ENCODE measurements at regions not wholly inside any gene's neighbourhood (a gene's known extent, or its start where the extent isn't known, plus 50 kb on each side); places are given as distances from the start of the nearest gene placed in this dataset.

DNA sequence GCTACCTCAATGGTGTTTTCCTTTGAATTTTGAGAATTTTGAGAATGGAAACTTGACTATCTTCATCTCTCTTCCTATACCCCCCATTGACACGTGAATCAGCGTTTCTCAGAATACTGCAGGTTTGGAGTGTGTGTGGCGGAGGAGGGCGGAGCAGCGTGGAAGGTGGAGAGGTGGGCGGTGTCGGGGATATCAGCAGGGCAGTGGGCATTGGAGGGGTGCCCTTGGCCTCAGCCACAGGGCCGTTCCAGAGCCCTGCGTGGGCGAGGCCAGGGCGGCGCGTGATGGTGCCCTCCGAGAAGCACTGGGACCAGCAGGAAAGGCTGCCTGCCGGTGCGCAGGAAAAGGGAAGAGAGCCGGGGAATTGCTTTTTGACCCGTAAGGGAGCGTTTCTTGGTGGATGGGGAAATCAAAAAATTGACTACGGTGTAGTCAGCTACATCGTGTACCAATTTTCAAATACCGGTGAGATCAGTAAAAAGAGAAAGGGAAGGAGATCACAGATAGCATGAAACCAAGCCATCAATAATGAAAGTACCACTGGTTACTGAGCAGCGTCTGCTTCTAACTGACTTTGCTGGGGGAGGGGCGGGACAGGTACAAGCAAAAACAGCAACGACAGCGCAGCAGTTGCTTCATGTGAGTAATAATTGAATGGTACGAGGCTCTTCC, 82.7 kb upstream of the DUSP22 start:
- no peak for DNase-seq (ENCODE audit: low spot score)

DNA sequence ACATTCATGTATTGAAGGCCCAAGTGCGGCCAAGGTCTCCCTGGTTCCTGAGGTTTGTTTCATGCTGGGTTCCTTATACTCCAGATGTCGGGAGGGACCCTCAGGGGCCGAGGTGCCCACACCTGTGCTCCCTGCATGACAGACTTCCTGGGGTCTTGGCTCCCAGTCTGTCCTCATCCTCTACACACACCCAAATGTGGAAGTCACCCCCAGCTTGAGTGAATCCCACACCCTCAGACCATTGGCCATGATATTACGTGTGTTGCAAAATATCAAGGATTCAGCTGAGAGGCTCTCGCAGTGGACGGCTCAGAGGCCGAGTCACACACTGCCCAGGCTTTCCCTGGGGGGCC, 82.2 kb upstream of the DUSP22 start:
- no peak for DNase-seq (ENCODE audit: low spot score)

DNA sequence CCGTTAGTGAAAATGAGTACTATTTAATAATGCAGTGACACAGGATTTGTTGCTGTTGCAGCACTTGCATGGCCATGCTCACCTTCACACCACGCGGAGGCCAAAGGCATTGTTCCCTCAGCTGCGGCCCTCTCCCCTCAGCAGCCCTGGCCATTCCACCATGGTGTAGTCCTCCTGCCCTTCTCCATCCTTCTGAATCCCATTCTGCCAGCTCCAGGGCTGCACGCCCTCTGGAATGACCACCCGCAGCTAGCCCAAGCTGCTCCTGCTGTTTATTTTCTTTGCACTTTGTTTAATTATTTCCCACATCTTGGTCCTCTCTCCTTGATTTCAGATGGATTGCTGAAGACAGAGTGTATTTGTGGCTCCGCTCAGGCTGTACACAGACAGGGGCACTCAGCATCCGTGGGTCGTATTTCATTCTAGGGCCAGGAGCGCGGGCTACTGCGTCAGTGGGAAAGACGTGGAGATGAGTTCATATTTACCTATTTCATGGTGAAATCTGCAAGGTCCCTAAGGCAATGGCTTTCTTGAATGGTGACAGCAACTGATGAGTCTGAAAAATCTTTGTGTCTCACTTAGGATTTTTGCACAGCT, 81.4 kb upstream of the DUSP22 start:
- DNase-seq (ENCODE audit: low spot score) = no peak

DNA sequence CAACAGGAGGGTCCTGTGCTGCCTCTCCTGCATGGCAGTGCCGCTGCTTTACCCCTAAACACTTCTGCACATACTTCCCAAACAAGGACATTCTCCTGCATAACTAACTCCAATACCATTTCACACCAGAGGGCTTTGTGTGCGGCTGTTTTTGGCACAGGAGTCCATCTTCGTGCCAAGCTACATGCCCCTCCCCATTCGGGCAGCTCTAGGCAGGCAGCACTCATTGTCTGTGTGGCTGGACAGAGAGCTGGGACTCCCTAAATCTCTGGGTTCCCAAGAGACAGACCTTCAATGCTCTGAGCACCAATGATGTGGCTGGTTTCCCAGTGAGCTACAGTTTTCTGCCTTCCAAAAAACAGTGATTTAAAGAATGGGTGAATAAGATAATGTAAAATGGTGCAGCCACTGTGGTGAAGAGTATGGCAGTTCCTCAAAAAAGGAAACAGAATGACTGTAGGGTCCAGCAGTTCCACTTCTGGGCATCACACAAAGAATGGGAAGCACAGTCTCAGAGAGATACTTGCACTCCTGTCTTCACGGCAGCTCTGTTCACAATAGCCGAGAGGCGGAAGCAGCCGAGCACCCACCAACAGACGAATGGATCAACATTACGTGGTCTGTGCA, 80.3 kb upstream of the DUSP22 start:
- no peak for DNase-seq (ENCODE audit: low spot score)

DNA sequence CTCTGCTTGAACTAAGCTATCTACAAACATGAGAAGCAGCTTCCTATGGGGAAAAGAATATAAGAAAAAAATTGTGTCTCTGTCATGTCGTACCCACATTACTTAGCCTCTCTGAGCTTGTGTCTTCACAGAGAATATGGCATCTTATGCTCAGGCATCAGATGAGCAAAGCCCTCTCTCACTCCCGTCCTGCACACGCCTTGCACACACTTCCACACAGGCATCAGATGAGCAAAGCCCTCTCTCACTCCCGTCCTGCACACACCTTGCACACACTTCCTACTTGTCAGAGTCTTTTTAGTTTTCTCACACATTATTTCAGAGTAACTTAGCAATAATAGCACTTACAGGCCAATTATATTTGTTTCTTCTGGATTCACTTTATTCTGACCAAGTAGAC, 79.0 kb upstream of the DUSP22 start:
- no peak for DNase-seq (ENCODE audit: low spot score)

DNA sequence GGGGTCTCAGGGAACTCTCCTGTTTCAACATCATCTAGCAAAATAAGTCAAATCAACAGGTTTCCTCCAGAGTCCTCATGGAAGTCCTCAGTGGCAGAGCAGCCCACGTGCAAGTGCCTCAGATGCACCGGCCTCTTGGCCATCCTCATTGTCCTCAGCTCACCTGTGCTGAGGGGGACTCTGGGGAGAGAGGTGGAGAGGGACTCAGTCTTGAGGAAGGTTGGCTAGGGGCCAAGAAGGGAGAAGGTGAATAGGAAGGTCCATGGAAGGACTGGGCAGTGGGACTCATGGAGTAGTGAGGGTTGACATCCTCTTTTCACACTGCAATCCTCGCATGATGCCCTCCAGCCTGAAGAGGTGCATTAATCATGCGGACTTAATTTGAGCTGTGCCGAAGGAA, 77.9 kb upstream of the DUSP22 start:
- no peak for DNase-seq (ENCODE audit: low spot score)

DNA sequence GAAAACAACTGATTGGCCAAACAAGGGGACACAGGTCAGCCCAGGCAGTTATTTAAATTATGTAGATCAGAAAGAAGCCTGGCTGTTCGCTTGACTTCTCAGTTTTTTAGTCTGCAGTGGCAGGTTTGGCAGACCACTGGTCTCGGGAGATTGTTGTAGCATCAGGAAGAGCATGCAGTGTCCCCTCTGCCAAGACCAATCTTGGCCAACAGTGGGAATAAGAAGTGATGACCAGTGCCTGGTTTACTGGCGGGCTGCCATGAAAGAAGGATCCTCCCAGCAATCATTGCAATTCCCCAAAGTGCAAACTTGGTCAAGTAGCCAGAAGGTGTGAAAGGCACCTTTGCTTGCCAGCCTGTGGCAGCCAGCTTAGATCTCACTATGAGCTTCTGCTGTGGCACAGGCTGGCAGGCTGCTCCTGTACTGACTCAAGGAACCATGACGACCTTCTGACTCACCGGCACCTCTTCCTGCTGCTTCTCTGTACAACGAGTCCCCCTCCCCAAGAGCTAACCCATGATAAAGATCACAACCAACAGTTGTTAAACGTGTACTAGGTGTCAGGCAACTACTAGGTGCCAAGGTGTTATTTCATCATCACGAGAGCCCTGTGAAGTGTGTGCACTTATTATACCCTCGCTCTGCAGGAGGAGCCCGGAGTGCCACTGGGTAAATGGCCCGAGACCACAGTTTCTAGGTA, 76.8 kb upstream of the DUSP22 start:
- DNase-seq (ENCODE audit: low spot score) = no peak

DNA sequence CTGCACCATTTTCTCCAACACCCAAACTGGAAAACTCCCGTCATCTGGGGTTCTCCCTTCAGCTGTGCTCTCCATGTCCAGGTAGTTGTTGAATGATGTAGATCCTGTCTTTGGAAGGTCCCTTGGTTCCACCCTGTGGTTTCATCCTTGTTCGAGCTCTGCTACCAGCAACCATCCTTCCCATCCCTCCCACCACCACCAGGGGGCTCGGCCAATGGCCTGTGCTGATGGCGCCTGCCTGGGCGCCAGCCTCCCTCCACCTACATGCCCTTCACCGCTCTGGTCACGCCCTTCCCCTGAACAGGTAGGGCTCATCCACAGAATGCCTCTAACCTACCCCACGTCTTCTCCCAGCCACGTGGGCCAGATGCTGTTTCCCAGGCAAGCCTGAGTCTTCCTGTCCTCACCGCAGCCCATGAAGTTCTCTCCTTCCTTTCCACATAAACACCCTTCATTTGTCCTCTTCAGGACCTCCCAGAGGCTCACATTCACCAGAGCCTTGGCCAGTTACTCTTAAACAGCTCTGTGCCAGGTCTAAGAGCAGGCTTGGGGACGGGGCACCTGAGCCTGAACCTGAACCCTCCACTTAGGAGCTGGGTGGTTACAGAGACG, 75.1 kb upstream of the DUSP22 start:
- no peak for DNase-seq (ENCODE audit: low spot score)

DNA sequence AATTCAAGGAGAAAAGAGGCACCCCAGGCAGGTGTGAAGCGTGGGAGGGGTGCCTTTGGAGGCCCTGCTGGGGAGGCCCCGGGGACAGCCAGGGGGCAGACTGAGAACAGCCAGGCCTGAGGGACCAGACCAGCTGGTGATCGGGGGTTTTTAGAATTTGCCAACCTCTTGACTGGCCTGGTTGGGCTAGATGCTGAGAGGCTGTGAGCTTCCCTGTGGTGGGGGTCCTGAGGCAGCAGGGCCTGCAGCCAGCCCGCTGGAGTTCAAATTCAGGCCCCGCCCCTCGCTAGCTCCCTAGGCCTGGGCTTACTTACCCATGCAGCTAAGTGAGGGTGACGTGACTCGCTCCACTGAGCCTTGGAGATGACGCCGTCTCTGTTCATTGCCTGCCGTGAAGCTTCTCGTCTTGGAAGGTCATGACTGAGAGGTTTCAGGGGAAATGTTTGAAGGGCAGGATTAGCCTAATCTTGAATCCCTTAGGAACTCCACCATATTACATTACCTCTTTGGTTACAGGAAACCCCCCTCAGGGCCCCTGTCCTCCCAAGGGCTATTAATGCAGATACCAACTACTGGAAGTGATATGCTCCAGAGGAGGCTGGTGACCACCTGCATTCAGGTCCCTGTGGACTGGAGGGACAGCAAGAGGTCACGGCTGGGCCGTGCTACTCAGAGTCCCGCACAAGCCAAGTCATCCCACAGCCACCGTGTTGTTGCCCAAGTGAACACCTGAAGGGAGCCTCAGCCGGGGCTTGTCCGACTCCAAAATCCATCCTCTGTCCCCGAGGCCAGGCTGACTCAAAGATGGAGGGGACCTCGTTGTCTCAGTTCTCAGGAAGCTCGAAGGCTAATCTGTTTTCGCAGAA, 73.9 kb upstream of the DUSP22 start:
- DNase-seq (ENCODE audit: low spot score) = no peak

DNA sequence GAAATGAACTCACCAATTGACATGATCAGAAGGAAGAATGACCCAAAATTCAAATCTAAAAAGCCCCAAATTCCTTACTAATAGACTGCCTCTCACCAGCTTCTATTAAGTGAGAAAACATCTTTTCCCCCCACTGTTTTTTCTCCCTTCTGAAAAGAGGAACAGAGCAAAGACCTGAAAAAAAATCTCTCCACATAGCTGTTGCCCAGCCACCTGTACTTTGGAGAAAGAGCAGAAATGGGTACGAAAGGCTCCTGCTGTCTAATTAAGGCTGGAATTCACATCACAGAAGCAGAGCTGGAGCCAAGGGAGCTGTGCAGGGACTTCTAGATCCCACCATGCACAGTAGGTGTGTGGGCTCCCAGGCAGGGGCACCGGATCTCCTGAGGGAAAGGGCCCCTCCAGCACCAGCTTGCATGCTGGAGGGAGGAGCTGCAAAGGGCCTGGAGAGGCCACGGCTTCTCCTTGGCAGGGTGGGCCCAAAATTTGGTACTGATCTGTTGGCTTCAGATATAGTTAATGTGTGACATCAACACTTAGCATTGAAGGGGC, 73.2 kb upstream of the DUSP22 start:
- DNase-seq (ENCODE audit: low spot score) = no peak

DNA sequence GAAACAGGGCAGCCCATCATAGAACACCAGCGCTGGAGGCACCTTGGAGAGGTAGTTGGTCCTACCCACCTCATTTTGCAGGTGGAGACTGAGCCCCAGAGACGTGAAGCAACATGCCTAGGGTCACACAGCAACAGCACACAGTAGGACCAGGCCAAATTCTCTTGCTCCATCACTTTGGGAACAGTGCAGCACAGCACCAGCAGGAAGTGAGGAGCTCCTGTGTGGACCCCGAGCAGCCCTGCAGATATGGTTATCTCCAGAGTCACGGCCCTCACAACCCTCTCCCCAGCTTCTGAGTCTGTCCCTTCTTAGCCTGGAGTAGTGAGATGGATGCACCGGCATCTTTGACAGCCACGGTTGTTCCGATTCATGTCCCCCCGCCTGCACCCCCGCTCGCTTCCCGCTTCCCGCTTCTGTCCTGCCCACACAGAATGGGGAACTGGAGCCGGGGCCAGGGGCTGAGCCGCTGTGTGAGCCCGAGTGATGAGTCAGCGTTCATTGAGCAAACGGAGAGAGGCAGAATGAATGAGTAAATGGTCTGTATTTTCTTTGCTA, 72.6 kb upstream of the DUSP22 start:
- DNase-seq (ENCODE audit: low spot score) = no peak

DNA sequence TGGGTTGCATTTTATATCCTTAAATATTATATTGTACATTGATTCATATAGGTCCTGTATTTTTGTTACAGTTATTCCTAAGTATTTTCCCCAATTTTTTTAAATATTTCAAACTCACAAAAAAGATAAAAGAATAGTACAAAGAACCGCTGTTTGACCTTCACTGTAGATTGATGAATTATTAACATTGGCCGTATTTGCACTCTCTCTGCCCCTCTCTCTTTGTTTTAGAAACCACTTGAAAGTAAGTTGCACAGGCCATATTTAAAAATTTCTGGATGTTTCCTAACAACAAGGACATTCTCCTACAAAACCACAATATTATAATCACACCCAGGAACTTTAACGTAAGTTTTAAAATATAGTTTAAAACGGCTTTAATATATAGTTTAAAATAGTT, 72.0 kb upstream of the DUSP22 start:
- no peak for DNase-seq (ENCODE audit: low spot score)

DNA sequence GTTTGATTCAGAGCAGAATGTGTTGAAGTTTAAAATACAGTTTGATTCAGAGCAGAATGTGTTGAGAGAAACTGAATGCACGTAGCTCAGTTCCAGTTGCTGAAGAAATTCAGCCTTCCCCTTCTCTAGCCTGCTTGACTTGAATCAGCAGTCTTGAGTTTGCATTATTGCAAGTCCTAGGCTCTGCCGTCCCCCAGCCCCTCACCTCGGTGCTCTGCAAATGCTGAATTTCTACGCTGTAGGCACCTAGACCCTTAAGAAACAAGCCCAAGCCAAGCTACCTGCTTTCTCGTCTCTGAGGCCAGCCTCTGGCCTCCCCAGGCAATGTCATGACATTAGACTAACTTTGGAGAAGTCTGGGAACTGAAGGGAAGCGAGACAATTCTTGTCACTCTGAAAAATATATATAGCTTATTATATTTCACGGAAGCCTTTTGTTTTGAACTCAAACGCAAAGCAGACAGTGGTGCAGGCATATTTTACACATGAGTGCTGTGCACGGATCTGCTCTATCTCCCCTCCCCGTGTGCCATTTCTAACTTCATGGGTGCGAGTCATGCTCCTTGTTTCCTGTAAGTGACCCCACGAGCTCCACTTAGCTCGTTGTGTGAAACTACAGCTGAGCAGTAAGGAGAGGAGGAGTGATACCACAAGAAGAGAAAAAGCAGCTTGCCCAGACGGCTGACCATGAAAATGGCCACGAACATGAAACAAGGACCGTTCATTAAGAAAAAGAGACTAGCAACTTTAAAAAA, 71.4 kb upstream of the DUSP22 start:
- DNase-seq (ENCODE audit: low spot score) = no peak

DNA sequence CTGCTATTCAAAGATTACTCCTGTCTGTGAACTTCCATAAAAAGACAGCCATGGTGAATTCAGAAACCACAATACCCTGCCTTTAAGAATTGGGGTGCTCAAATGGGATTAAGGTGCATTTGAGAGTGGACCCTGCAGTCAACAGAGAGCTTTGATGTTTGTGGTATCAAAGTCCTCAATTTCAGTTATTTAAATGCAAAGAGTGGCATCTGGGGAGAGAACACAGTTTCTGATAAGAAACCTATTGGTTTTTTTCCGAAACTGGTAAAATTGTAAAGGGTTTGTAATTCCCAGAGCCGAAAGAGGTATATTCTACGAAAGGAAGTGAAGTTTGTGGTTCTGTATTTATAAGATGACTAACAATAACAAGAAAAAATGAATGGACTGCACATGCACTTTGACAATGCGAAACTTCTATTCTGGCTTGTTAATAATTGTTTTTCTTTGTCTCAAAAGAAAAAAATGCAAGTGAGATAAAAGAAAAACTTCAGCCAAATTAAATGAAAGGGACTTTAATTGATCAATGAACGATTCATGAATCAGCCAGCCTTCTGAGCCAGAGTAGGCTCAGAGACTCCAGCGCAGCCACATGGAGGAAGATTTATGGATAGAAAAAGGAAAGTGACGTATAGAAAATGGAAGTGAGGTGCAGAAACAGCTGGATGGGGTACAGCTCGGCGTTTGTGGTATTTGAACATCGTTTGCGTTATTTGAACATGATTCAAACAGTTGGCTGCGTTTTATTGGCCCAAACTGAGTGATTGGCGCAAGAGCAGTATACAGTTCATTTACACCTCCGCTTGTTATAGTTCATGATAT, 70.5 kb upstream of the DUSP22 start:
- DNase-seq (ENCODE audit: low spot score) = no peak

DNA sequence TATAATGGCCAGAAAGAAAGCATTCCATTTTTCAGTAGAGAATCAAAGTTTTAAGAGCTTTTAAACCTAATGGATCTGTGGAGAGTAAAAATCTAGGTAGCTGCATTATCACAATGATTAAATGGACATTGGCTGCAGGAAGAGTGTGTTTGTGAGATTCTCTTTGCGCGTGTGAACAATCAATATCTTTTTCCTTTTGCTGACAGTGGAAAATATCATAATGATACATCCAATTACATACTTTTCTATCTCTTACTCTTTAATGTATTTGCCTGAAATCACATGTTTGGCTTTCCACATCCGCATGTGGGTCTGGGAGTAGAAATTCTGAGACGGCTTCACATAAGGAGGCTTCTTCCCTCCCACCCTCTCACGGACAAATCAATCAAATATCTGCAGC, 69.8 kb upstream of the DUSP22 start:
- DNase-seq (ENCODE audit: low spot score) = no peak

DNA sequence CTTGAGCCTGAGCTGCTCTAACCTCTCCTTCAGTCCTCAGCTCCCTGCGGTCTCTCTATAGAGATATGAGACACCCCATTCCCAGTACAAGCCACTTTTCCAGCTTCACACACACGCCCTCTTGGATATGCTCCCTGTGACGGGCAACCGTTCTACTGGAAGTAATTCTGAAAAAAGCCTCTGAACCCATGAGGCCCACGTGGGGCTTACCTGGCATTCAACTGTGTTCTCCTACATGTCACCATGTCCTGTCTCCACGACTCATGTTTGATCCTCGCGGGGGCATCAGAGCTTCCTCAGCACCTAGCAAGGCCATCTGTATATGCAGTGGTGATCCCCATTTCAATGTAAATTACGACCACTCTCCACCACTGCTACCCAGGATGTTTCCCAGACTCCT, 69.2 kb upstream of the DUSP22 start:
- DNase-seq (ENCODE audit: low spot score) = no peak

DNA sequence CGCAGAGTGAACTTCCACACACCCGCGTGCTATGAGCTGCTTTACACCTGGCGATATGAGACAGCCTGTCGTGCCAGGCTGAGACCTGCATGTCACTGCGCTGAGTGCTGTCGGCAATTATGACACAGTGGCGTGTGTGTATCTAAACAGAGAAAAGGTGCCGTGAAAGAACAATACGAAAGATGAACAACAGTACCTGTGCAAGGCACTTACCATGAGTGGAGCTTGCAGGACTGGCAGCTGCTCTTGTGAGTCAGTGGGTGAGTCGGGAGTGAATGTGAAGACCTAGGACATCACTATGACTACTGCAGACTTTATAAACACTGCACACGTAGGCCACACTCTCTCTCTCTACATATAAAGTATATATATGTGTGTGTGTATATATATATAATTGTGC, 68.5 kb upstream of the DUSP22 start:
- DNase-seq (ENCODE audit: low spot score) = no peak

DNA sequence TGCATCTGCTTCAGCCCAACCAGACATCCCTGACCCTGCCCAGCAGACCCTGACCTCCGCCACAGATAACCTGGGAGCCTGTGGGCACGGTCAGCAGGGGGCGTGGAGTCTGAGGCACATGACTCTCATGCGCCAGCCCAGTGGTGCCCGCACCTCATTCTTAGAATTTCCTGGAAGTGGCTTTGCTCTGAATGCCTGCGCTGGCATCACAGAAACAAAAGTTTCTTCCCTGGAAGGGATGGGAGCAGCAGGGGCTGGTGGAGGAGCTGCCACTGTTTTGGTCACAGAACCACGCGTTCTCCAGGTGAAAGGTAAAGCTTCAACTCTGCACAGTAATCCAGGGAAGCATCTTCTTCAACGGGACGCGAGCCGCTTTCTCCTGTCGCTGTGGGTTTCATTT, 67.9 kb upstream of the DUSP22 start:
- DNase-seq (ENCODE audit: low spot score) = no peak

DNA sequence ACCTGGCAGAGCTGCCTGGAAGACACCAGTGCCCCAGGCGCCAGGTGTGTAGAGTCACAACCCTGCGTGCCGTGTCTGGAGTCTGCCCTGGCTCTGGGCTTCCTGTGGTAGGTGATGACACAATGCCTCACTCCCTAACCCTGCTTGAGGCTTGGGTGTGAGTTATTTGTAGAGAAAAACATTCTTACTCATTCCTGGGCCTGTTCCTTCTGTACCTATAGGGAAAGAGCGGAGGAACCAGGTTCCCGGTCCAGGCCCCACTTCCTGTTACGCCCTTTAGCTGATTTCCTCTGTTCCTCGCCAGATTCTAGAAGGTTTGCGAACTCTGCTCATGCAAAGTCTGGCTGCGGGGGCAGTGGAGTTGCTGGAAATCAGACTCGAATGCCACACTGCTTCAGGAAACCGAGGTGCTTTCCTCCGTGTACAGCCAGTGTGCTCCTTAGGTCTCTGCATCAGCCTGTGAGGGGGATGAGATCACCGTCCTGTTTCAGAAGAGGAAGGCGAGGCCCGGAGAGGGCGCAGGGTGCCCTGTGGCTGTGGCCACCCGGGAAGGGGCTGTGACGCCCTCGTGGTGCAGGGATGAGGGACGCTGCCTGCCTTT, 67.1 kb upstream of the DUSP22 start:
- DNase-seq (ENCODE audit: low spot score) = no peak
